CD4-positive, alpha-beta memory T cell (primary cell): ENCODE measurements at regions not wholly inside any gene's neighbourhood (a gene's known extent, or its start where the extent isn't known, plus 50 kb on each side); places are given as distances from the start of the nearest gene placed in this dataset.
"Not testable (repeated sequence)": the region's sequence is repeated elsewhere in the genome, so short reads cannot be mapped to it uniquely, and the experiment has no call there.

Experiments used
- CTCF ChIA-PET: fragments of 350-600 bp; sonication (Branson Sonifier 250); formaldehyde crosslinking; loops from one replicate; lab custom pipeline; 2021; ENCODE audit warnings: inconsistent platforms; ENCODE audit not compliant: partially characterized antibody; lab: Charles Lee
- POLR2A ChIA-PET: fragments of 350-600 bp; sonication (Branson Sonifier 250); formaldehyde crosslinking; loops from one replicate; lab custom pipeline; 2021; ENCODE audit not compliant: partially characterized antibody; lab: Charles Lee
- DNase-seq, 5 donors: peaks; one replicate each; pipeline versions ENCODE4 v3.0.0 to v3.0.0-alpha.2; 2020 to 2022; ENCODE audit warnings: mixed read lengths in 1 of 5
- H3K27ac ChIP-seq: one replicate; pipeline ENCODE4 v1.7.0; 2013; ENCODE audit warnings: low read depth, low read length
- H3K27me3 ChIP-seq: 2 replicates; pipeline ENCODE4 v1.7.0; 2013; ENCODE audit warnings: mild to moderate bottlenecking, low read length, moderate library complexity; ENCODE audit not compliant: insufficient read depth
- H3K36me3 ChIP-seq: 2 replicates; pipeline ENCODE4 v1.7.0; 2013; ENCODE audit warnings: mild to moderate bottlenecking, low read length, moderate library complexity; ENCODE audit not compliant: insufficient read depth
- H3K4me1 ChIP-seq: 2 replicates; pipeline ENCODE4 v1.7.0; 2013; ENCODE audit warnings: mild to moderate bottlenecking, low read length, moderate library complexity; ENCODE audit not compliant: insufficient read depth
- H3K4me3 ChIP-seq, 2 donors: one replicate each; pipeline ENCODE4 v1.7.0; 2013; ENCODE audit warnings: low read length in 2 of 2, mild to moderate bottlenecking in 1 of 2
- H3K9me3 ChIP-seq, 2 donors: one replicate each; pipeline ENCODE4 v1.7.0; 2013; ENCODE audit warnings: low read length in 2 of 2, control low read depth in 1 of 2; ENCODE audit not compliant: control insufficient read depth in 1 of 2
- H3K27ac Mint-ChIP-seq, 7 donors: one replicate each; pipeline ENCODE4 v1.8.0; 2020 to 2021; ENCODE audit warnings: mixed read lengths in 7 of 7, mild to moderate bottlenecking in 6 of 7, inconsistent platforms in 3 of 7, moderate library complexity in 3 of 7
- H3K27me3 Mint-ChIP-seq, 2 donors: one replicate each; pipeline ENCODE4 v1.8.0; 2020 to 2021; ENCODE audit warnings: mixed read lengths in 2 of 2
- H3K36me3 Mint-ChIP-seq, 2 donors: one replicate each; pipeline ENCODE4 v1.8.0; 2020 to 2021; ENCODE audit warnings: mixed read lengths in 2 of 2, inconsistent platforms in 1 of 2, mild to moderate bottlenecking in 1 of 2
- H3K4me1 Mint-ChIP-seq, 4 donors: one replicate each; pipeline ENCODE4 v1.8.0; 2020 to 2021; ENCODE audit warnings: mixed read lengths in 4 of 4, mild to moderate bottlenecking in 1 of 4
- H3K4me3 Mint-ChIP-seq, 8 donors: one replicate each; pipeline ENCODE4 v1.8.0; 2020 to 2021; ENCODE audit warnings: mixed read lengths in 8 of 8, mild to moderate bottlenecking in 7 of 8, moderate library complexity in 6 of 8, inconsistent platforms in 3 of 8
- H3K9me3 Mint-ChIP-seq, 8 donors: one replicate each; pipeline ENCODE4 v1.8.0; 2020 to 2021; ENCODE audit warnings: mixed read lengths in 8 of 8, mild to moderate bottlenecking in 5 of 8, inconsistent platforms in 3 of 8, moderate library complexity in 1 of 8
- intact Hi-C: fragments of 100-400 bp; cut with micrococcal nuclease; formaldehyde crosslinking; loops from one replicate; pipeline ENCODE4 v1.15.1; 2023

DNA sequence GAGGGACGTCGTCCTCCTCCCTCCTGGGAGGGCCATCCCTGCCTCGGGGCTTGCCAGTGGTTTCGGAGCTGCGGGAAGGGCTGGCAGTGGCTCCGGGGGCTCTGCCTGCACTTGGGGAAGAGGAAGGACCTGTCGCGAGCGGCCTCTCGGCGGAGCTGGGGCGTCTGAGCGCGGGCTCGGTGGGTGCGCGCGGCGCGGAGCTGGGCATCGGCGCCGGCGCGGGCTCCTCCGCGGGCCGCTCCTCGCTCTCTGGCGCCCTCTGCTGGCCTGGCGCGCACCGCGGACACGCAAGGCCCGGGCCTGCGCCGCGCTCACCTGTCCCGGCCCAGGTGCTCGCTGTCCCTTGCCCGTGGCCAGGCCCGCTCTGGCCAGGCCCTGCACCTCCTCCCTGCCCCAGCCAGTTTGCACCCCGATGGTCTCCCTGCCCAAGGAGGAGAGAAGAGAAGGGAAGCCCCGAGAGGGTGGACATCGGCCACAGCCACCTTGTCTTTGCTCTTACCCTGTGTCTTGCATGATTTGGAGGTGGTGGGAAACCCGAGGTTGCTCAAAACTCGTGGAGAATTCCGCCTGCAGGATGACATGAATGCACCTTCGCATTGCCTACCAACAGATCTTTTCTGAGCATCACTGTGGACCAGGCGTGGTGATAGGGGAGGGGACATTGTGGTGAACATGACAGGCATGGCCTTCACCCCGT, 119.2 kb downstream of the OTOP1 start:
- H3K36me3 ChIP-seq, H3K36me3 Mint-ChIP-seq, H3K4me1 ChIP-seq, H3K9me3 Mint-ChIP-seq, H3K27ac ChIP-seq, H3K27ac Mint-ChIP-seq, H3K4me1 Mint-ChIP-seq, POLR2A ChIA-PET, H3K27me3 ChIP-seq, H3K4me3 ChIP-seq, H3K9me3 ChIP-seq: not testable (repeated sequence)
- Mint-ChIP-seq H3K27me3 (peaks cover 6 to 21% of the 10 kb centered on the region in 2 donors), H3K4me3 (peak overlapping the region; percentile 51 to 83 (median 73))
- peak; percentile 40 to 77 (median 66) for DNase-seq
- CTCF ChIA-PET, result interaction anchor here (0.6 kb wide), 1 partner anchor 96 kb away, joined by 3 read pairs; no protein-coding TSS in a partner anchor
- intact Hi-C loops, result loop anchor here (10.0 kb wide), 1 partner anchor 123 kb away; no protein-coding TSS in a partner anchor

DNA sequence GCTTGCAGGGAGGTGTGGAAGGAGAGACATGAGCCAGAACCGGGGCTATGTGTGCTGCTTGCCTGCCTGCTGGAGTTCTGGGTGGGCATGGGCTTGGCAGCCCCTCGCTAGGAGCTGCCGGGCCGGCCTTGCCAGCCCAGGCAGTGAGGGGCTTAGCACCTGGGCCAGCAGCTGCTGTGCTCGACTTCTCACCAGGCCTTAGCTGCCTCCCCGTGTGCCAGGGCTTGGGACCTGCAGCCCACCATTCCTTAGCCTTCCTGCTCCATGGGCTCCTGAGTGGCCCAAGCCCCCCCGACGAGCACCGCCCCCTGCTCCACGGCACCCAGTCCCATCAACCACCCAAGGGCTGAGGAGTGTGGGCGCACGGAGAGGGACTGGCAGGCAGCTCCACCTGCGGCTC, 111.3 kb downstream of the OTOP1 start:
- H3K36me3 ChIP-seq, H3K27me3 Mint-ChIP-seq, POLR2A ChIA-PET: not testable (repeated sequence)

DNA sequence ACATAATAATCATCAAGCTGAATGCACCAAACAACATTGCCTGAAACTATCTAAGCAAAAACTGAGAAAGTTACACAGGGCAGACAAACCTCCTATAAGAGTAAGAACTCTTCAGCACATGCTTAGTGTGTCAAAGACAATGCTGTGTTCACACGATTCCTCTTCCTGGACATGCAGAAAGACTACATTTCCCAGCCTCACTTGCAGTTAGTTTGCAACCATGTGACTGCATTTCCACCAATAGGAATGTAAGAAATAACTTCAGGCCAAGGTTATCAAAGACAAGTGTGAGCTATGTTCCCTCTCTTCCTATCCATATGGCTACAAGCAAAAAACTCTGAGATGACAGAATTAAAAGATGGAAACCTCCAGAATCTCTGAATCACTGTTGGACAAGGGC, 109.8 kb downstream of the OTOP1 start:
- POLR2A ChIA-PET, H3K36me3 ChIP-seq, H3K4me3 ChIP-seq, H3K4me1 ChIP-seq, intact Hi-C loops, H3K27me3 Mint-ChIP-seq, H3K36me3 Mint-ChIP-seq, H3K9me3 Mint-ChIP-seq, H3K27me3 ChIP-seq, CTCF ChIA-PET, H3K27ac ChIP-seq, H3K9me3 ChIP-seq, H3K4me3 Mint-ChIP-seq, H3K4me1 Mint-ChIP-seq, H3K27ac Mint-ChIP-seq: not testable (repeated sequence)
- DNase-seq, result peak in 2 of 5 donors; percentile 2 to 11

More for the DNA sequence above, 111.3 kb downstream of the OTOP1 start:
- H3K4me1 Mint-ChIP-seq, H3K27ac Mint-ChIP-seq, H3K27me3 ChIP-seq, H3K9me3 ChIP-seq, H3K4me1 ChIP-seq, H3K9me3 Mint-ChIP-seq, H3K4me3 Mint-ChIP-seq, H3K4me3 ChIP-seq, H3K27ac ChIP-seq, H3K36me3 Mint-ChIP-seq, intact Hi-C loops, DNase-seq: not testable (repeated sequence)
- CTCF ChIA-PET, result interaction anchor here (0.7 kb wide), 1 partner anchor 132 kb away, joined by 3 read pairs; no protein-coding TSS in a partner anchor

DNA sequence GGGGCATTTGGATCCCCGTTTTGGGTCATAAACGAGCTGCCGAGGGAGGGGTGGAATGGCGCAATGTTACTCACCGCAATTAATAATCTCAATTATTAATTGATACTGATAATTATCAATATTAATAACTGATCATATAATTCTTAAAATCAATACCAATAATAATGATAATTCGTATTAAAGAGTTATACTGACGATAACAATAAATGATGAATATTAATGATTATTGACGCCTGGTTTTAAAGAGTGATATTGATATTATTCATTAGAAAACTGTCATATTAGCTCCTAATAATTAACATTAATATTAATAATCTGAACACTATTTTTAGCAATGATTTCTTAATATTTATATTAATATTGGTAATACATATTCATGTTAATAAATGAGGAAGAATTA, 92.4 kb downstream of the OTOP1 start:
- H3K27me3 Mint-ChIP-seq, POLR2A ChIA-PET: not testable (repeated sequence)

GRCh38 chr4:4136621-4137020, 90.1 kb downstream of the OTOP1 start:
- H3K27me3 ChIP-seq, H3K36me3 Mint-ChIP-seq, intact Hi-C loops, H3K9me3 Mint-ChIP-seq, H3K4me1 ChIP-seq, H3K27ac ChIP-seq, CTCF ChIA-PET, H3K9me3 ChIP-seq, H3K4me3 Mint-ChIP-seq, H3K27me3 Mint-ChIP-seq, DNase-seq, H3K4me1 Mint-ChIP-seq, POLR2A ChIA-PET, H3K4me3 ChIP-seq, H3K36me3 ChIP-seq, H3K27ac Mint-ChIP-seq: not testable (repeated sequence)

More for the DNA sequence above, 92.4 kb downstream of the OTOP1 start:
- H3K4me1 ChIP-seq, H3K4me3 ChIP-seq, H3K27ac ChIP-seq, H3K9me3 ChIP-seq, H3K27ac Mint-ChIP-seq, CTCF ChIA-PET, H3K36me3 Mint-ChIP-seq, H3K4me1 Mint-ChIP-seq, intact Hi-C loops, H3K4me3 Mint-ChIP-seq, H3K9me3 Mint-ChIP-seq, H3K27me3 ChIP-seq, DNase-seq, H3K36me3 ChIP-seq: not testable (repeated sequence)
